LHCN-M2 (cell line): ENCODE measurements at regions not wholly inside any gene's neighbourhood (a gene's known extent, or its start where the extent isn't known, plus 50 kb on each side); places are given as distances from the start of the nearest gene placed in this dataset.

Experiments
- DNase-seq: peaks from one replicate; pipeline ENCODE4 v3.0.0-alpha.2; 2012; ENCODE audit warnings: low read depth

DNA sequence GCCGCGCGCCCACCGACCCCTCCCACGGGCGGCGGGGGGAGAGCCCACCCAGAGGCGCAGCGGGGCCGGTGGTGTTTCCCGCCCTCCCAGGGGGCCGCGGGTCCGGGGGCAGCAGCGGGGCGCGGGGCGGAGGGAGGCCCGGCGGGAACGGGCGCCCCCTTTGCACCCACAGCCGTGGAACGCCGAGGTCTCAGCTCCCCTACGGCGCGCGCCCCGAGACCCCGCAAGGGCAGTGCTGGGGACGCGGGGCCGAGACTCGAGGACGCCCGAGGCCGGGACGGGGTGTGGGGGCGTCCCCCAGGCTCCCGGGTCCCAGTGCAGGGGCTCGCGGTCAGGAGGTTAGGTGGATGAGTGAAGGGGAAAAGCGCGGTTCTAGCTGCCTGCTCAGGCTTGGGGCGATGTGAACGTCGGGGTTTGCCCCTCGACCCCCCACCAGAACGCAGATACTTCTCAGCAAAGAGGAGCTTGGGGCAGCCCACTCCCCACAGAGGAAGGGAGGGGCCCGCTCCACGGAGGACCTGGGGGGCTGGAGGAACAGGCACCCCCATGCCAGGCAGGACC is 65.5 kb upstream of the BHLHE23 start:
- DNase-seq = no peak

DNA sequence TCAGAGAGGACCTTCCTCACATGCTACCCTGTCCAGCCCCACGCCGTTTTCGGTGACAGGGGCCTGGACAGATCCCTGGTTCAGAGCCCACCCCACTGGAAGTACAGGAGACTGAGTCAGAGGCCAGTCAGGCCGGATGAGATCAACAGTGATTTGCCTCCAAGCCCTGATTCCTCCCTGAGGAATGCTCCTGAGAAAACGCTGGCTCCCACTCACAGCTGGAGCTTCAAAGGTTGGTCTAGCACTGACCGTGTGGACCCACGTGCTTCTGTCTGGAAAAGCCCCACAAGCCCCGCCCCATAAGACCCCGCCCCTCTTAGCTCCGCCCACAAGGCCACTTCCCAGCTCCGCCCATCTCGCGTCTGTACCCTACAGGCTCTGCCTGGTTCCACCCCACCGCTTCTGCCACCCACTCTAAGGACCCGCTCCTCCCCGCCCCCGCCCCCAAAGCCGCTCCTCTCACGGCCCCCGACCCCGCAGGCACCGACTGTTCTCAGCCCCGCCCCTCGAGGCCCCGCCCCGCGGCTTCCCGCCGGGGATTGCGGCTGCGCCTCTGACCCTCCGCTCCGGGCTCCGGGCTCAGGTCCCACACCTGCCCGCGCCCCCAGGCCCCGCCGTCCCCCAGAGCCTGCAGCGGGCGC is 64.9 kb upstream of the BHLHE23 start:
- DNase-seq = peak; percentile 23

DNA sequence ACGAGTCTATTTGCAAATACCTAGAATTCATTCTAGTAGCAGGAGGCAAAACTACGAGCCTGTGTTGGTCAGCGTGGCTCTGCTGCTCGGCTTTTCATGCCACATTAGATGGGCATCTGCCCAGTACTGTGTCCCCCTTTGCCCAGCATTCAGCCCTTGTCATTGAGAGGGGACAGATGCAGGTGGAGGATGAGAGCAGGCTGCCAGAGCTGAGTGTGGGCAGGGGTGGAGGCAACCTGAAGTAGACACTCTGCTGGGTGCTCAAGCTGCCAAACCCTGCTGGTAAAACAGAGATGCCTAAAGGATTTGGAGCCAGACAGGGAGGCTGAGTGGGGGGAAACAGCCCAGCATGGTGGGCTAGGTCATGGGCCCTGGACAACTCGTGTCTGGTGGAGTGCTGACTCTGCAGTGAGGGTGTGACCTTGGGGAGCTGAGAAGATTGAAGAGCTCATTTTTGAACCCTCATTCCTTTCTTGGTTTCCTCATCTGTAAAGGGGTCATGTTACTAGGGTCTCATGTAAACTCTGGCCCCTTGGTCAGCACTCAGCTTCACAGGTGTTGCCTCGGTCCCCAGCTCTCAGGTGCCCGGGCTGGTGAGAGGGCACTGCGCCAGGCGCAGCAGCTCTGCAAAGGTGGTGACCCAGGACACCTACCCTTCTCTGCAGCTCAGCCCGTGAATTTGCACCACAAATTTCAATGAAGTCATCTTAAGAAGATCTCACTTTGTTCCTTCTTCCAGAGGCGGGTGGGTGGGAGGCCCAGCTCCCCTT is 64.2 kb upstream of the BHLHE23 start:
- DNase-seq = no peak

DNA sequence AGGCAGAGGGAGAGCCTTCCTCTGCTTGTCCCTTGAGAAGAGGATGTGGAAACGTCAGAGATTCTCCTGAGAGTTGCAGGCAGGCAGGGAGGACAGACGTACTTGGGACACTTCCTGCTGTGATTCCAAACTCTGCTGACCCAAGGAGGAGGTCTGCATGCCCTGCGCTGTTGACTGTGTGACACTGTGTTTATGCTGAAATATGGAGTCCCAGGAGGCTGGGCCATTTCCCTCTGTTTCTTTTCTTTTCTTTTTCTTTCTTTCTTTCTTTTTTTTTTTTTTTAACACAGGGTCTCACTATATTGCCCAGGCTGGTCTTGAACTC is 63.5 kb upstream of the BHLHE23 start:
- DNase-seq = no peak

DNA sequence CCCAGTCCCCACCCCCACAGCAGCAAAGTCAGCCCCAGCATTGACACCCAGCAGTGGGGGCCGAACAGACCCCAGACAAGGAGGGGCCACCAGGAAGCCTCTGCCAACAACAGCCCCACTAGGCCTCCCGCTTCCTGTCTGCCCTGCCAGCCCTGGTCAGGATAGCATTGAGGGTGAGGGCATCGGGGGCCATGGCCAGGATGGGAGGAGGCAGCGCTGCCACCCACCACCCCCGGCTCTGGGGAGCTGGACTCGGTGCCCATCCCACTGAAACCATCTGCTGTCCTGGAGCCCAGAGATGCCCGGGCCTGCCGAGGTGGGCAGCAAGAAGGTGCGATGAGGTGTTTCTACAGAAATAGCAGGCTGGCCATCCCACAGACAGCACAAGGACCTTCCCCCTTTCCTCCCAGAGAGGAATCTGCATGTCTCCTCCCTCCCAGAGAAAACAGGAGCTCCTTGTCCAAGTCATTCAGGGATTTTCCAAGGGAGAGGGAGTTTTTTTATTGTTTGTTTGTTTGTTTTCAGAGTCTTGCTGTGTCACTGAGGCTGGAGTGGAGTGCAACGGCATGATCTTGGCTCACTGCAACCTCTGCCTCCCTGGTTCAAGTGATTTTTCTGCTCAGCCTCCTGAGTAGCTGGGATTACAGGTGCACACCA is 62.1 kb upstream of the BHLHE23 start:
- DNase-seq = no peak

DNA sequence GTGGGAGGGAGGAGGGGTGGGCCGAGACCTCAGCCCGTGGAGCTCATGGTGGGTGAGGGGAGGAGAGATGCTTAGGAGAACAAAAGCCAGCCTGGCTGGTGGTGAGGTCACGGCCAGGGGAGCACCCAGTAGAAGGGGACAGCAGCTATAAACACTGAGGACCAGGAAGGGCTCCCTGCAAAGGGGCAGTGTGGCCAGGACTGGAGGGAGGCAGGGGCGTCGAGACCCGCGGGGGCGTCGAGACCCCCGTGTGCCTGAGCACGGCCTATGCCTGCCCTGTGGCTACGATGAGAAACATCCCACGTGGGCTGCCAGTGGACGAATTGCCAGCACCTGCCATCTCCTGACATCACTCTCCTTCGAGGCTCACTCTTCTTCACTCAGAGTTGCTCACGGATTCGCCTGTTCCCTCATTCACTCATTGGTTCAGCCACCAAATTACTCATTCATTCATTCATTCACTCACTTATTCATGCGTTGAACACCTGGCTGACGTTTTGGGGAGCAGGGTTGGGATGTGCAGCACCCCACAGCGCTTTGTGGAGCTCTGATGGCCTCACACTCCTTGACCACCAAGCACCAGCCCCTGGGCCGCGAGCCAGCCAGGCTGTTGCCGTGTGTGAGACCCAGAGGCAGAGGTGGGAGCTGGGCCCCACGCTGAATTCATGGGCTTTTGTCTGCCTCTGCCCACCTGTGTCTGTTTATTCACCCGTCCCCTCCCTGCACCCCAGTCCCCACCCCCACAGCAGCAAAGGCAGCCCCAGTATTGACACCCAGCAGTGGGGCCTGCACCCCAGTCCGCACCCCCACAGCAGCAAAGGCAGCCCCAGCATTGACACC is 61.2 kb upstream of the BHLHE23 start:
- DNase-seq = no peak

DNA sequence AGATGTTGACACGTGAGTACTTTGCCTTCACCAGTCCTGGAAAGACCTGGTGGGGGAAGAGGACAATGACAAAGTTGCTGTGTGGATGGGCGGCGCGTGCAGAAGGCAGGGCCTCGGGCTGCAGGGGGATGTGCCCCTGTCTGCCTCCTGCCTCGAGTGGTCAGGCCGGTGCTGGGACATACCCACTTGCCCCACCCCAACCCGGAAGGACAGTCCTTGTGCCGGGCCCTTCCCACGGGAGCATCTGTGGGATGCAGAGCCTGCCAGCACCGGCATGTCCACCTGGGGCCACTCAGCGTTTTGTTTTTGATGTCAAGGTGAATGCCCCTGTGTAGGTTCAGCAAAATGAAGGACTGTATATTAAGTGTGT is 60.5 kb upstream of the BHLHE23 start:
- DNase-seq = no peak

DNA sequence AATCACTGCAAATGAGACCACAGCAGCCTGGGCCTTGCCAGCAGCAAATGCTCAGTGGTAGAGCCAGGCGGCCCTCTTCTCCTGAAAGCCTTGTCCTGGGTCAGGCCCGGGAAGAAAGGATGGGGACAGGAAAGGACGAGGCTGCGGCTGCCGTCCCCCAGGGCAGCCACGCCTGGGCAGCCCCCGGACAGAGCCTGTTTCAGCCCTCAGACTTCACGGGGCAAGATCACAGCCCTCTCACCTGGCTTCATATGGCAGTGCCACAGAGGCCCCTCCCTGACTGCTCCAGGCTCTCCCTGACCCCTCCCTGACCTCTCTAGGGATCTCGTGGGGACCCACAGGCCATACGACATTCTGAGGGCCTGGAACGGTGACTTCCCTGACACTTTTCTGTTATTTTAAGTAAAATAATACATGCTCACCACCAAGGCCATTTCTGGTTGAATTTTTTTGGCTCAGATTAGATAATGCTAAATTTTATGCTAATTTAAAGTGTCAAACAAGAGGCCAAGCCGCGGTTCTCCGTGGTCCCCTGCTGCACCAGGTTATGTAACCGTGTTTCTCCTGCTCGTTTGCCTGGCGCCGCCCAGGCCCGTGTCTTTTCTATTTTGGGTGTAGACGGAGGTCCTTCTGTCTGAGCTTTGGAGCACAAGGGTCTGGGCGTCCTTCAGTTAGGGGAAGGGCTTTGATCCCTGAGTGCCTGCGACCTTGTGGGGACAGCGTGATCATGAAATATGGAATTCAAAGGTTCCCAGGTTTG is 59.9 kb upstream of the BHLHE23 start:
- DNase-seq = no peak

DNA sequence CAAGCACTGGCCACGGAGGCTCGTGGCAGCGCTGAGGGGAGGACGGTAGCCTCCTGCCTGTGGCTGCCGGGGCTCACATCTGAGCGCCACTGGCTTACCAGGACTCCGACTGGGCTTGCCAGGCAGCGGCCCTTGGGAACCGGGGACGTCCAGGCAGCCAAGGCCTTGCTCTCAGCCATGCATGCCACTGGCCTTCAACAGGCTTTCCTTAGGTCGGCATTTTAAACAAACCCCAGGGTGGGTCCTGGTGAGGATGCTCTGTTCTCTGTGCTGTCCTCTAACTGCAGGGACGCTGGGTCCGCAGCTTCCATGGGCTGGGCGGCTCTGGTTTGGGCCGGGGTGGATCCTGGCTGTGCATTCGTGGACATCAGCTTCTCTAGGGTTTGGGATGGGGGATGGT is 59.1 kb upstream of the BHLHE23 start:
- DNase-seq = no peak

DNA sequence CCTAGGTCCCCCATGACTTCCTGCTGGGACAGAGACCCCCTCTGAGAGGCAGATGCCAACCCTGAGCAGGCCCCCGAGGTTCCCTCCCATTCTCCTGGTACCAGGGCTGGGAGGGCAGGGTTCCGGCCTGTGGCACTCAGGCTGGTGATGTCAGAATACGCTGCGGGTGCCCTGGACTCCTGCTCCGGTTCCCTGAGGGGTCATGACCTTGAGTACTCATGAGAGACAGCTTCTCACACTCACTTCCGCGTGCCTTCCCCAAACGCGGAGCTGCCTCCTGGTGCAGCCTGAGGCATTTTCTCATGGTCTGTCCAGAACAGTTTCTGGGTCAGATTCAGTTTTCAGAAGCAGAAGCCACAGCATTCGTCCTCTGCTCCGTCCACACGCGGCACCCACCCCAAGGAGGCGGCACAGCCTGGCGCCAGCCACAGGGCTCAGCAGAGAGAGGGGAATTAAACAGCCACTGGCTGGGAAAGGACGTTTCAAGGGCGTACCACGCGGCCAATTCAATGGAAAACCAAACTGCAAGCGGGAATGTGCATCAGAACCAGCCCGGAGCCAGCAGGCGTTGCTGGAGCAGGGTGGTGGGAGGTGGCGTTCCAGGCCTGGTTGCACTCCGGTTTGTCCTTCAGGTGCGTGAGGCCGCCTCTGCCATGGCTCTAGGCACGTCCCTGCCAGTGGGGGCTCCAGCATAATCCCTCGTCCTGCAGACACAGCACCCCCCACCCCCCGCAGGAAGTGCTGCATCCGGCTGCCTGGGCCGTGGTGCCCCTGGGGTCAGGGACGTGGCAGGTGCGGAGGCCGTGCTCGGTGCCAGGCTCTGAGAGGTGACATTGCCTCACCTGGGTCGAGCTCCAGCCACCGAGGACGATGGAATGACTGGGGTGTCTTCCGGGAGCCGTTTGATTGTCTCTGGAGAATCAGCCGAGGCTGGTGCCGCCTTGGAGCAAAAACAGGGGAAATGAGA is 58.3 kb upstream of the BHLHE23 start:
- DNase-seq = no peak

DNA sequence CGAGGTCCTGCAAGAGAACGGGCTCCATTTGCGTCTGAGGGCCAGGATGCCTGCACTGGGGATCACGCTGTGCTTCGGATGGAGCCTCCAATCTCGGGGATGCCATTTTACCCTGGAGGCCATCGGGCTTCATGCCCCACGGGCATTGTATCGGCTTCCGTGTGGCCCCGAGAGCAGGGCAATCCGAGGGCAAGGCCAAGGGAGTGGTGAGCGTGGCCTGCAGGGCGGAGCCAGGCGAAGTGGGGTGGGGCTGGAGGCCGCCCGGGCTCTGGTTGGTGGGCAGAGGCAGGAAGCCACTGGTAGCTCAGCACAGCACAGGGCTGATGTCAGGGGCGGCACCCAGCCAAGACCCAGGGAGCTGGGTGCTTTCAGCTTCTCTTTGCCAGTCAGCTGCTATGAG is 57.5 kb upstream of the BHLHE23 start:
- no peak for DNase-seq

DNA sequence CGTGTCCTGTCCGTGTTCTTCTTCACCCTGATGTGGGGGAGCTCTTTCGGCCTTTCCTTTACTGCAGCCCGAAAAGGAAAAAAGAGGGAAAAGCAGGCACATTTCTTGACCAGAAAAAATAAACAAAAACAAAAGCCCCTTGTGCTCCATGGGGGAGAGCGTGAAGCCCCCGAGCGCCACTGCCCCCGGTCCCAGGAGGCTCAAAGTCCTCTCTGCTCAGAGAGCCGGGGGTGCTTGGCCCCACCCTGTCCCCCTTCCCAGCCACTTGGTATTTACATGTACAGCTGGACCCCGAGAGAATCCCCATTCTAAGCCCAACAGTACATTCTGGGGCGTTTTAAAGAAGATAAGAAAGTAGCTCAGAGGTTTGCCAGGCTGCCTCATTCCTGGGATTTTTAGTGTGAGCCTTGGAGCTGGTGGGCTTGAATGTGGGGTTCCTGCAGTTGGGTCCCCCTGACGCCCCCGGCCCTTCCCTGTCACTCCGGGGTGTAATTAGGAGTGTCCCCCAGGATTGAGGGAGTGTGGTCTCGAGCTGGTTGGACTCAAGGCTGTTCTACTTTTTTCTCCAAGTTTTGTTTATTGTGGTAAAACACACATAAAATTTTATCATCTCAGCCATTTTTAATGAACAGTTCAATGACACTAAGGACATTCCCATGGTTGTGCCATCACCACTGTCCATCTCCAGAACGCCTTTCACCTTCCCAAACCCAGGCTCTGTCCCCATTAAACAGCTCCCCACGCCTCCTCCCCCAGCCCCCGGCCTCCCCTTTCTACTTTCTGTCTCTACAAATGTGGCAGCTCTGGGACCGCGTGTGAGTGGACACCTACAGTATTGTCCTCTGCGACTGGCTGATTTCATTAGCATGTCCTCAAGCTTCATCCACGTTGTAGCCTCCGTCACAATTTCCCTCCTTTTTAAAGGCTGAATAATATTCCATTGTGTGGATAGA is 55.7 kb upstream of the BHLHE23 start:
- DNase-seq = no peak

DNA sequence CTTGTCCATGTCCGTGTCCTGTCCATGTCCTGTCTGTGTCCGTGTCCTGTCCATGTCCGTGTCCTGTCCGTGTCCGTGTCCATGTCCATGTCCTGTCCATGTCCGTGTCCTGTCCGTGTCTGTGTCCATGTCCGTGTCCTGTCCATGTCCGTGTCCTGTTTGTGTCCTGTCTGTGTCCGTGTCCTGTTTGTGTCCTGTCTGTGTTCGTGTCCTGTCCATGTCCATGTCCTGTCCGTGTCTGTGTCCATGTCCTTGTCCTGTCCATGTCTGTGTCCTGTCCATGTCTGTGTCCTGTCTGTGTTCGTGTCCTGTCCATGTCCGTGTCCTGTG is 55.0 kb upstream of the BHLHE23 start:
- DNase-seq = no peak

DNA sequence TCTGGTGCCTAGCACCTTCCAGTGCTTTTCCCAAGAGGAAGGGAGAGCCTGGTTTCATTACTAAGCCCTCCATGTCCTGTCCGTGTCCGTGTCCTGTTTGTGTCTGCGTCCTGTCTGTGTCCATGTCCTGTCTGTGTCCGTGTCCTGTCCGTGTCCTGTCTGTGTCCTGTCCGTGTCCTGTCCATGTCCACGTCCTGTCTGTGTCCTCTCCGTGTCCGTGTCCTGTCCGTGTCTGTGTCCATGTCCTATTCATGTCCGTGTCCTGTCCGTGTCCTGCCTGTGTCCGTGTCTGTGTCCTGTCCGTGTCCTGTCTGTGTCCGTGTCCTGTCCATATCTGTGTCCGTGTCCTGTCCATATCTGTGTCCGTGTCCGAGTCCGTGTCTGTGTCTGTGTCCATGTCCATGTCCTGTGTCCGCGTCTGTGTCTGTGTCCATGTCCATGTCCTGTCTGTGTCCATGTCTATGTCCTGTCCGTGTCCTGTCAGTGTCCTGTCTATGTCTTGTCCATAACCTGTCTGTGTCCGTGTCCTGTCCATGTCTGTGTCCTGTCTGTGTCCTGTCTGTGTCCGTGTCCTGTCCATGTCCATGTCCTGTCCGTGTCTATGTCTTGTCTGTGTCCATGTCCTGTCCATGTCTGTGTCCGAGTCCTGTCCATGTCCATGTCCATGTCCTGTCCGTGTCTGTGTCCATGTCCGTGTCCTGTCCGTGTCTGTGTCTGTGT is 54.4 kb upstream of the BHLHE23 start:
- DNase-seq = no peak

DNA sequence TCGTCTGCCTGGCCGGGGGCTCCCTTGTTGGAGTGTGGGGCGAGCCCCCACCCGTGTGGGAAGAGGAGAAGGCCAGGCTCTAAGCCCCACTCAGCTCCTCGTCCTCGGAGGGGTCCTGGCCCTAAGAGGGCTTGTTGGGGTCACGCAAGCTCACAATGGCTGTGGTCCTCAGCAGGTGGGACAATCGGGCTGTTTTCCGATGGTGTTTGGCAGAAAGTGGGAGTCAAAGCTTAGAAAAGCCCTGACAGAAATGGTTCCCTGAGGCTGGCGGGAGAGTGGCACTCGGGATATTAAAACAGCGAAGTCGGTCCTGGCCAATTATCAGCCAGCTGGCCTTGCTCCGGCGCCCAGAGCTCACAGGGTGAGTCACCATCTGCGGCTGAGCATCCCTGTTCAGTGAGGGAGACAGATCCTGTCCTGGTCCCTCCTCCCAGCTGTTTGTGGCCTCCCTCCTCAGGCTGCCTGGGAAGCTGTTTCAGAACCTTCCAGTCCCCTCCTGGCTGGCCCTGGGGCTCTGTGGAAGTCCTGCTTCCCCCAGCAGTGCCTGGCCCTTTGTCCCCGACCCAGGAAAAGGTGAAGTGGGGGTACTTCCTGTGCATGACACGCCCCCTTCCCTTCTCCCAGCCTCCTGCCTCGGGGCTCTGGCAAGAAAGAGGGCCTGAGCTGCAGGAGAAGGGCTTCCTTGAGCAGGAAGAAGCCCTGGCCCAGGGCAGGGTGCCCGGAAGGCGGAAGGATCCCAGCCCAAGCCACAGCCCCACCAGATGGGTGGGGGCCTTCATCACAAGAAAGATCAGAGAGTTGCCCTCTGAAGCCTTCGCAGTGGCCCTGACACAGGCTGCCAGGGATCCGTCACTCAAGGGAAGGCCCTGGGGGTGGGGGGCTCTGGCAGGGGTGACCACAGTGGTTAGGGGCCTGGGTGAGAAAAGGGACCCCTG is 53.6 kb upstream of the BHLHE23 start:
- peak; percentile 80 for DNase-seq

DNA sequence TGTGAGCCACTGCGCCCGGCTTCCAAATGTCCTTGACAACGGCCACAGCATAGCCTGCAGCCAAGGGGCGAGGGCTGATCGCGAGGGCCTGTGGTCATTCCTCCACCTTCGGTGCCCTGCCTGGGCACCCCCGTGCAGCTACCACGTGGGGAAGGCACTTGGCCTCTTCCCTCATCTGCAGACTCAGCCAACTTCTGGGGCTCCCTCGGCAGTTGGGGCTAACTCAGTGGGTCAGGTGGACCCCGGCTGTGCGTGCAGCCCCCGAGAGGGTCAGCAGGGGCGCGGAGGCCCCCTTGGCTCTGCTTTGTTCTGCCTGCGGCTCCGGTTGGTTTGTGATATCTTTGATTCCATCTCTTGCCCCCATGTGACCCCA is 52.9 kb upstream of the BHLHE23 start:
- no peak for DNase-seq

DNA sequence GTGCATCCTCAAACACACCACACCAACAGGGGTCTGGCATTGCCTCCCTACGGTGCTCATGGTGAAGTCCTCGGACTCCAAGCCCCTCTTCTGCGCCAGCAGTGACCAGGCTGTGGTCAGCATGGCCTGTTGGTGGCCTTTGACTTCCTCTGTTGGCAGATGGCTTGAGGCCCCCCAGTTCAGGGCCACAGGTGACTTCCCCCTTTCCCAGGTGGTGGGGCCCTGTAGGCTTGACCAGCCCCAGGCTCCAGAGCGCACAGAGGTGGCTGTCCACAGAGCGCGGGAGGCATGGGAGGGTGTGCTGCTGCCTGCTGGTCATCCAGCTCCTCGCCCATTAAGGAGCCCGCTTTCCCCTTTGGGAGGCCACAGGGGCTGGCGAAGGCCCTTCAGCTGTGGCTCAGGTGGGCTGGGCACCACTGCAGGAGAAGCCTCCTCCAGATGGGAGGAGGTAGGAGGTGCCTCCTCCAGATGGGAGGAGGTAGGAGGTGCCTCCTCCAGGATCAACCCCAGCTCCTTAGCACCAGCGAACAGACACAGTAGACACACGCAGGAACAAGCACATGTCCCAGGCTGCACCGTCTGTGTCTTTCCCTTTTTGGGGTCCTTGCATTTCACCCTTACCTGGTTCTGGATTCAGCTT is 52.1 kb upstream of the BHLHE23 start:
- DNase-seq = no peak
